ENCODE measurements at regions not wholly inside any gene's neighbourhood (a gene's known extent, or its start where the extent isn't known, plus 50 kb on each side); places are given as distances from the start of the nearest gene placed in this dataset.

GRCh38 chr20:56871691-56872090 is 242.6 kb downstream of the TFAP2C start:
- Mint-ChIP-seq H3K9me3 (peaks cover 4% of the 10 kb centered on the region; the same call in 1 of the 2 replicates), H3K27ac (no peak overlapping the region), H3K36me3 (ENCODE audit: low read depth) (no peaks in the 10 kb centered on the region), H3K4me1 (ENCODE audit: low read depth) (peaks cover 14% of the 10 kb centered on the region), H3K4me3 (no peak overlapping the region), H3K27me3 (ENCODE audit: insufficient read depth) (peaks cover 25% of the 10 kb centered on the region)
- DNase-seq, result no peak
- no peak for TF ChIP-seq CTCF (IDR thresholded peaks at IDR 0.05)

- peaks cover 26% of the 10 kb centered on the region for H3K27me3 Mint-ChIP-seq (ENCODE audit: insufficient read depth)
- peaks cover 14% of the 10 kb centered on the region for H3K4me1 Mint-ChIP-seq (ENCODE audit: low read depth)
- no peak overlapping the region for H3K27ac Mint-ChIP-seq
- peaks cover 3% of the 10 kb centered on the region; the same call in 1 of the 2 replicates for H3K9me3 Mint-ChIP-seq
- no peak for TF ChIP-seq CTCF (IDR thresholded peaks at IDR 0.05)
- H3K36me3 Mint-ChIP-seq (ENCODE audit: low read depth), result no peaks in the 10 kb centered on the region
- H3K4me3 Mint-ChIP-seq, result no peak overlapping the region
- DNase-seq, result no peak
These were observed 243.7 kb downstream of the TFAP2C start for GRCh38 chr20:56872620-56873458.

- no peaks in the 10 kb centered on the region for H3K9me3 Mint-ChIP-seq
- peaks cover 14% of the 10 kb centered on the region for H3K4me1 Mint-ChIP-seq (ENCODE audit: low read depth)
- H3K4me3 Mint-ChIP-seq, result no peak overlapping the region
- peaks cover 32% of the 10 kb centered on the region for H3K27me3 Mint-ChIP-seq (ENCODE audit: insufficient read depth)
- no peaks in the 10 kb centered on the region for H3K36me3 Mint-ChIP-seq (ENCODE audit: low read depth)
- TF ChIP-seq CTCF (IDR thresholded peaks at IDR 0.05), result no peak
- no peak for DNase-seq
- no peak overlapping the region for H3K27ac Mint-ChIP-seq
These were observed 244.7 kb downstream of the TFAP2C start for GRCh38 chr20:56873836-56874235.

GRCh38 chr20:56875052-56875659 is 246.1 kb downstream of the TFAP2C start:
- no peak for TF ChIP-seq CTCF (IDR thresholded peaks at IDR 0.05)
- Mint-ChIP-seq H3K27ac (no peak overlapping the region), H3K27me3 (ENCODE audit: insufficient read depth) (peaks cover 29% of the 10 kb centered on the region), H3K4me1 (ENCODE audit: low read depth) (peaks cover 14% of the 10 kb centered on the region), H3K9me3 (no peaks in the 10 kb centered on the region), H3K4me3 (no peak overlapping the region), H3K36me3 (ENCODE audit: low read depth) (no peaks in the 10 kb centered on the region)
- DNase-seq, result peak; percentile 58

GRCh38 chr20:56875803-56876202 is 246.7 kb downstream of the TFAP2C start:
- no peak for DNase-seq
- H3K36me3 Mint-ChIP-seq (ENCODE audit: low read depth), result no peaks in the 10 kb centered on the region
- H3K27ac Mint-ChIP-seq, result no peak overlapping the region
- no peak for TF ChIP-seq CTCF (IDR thresholded peaks at IDR 0.05)
- H3K27me3 Mint-ChIP-seq (ENCODE audit: insufficient read depth), result peaks cover 27% of the 10 kb centered on the region
- H3K4me1 Mint-ChIP-seq (ENCODE audit: low read depth), result peaks cover 14% of the 10 kb centered on the region
- H3K9me3 Mint-ChIP-seq, result no peaks in the 10 kb centered on the region
- H3K4me3 Mint-ChIP-seq, result no peak overlapping the region

All from HFFc6 (cell line).